ENCODE measurements at regions not wholly inside any gene's neighbourhood (a gene's known extent, or its start where the extent isn't known, plus 50 kb on each side); places are given as distances from the start of the nearest gene placed in this dataset.

- DNase-seq, result no peak
Measured at GRCh38 chr12:89181271-89181920, 170.9 kb downstream of the DUSP6 start.

GRCh38 chr12:89180496-89180895 is 171.8 kb downstream of the DUSP6 start:
- DNase-seq, result no peak

- peak; percentile 4 to 30 for DNase-seq
Measured at GRCh38 chr12:89179983-89180382, 172.3 kb downstream of the DUSP6 start.

- no peak for DNase-seq
Measured at GRCh38 chr12:89179245-89179644, 173.1 kb downstream of the DUSP6 start.

- no peak for DNase-seq
Measured at GRCh38 chr12:89177802-89178395, 174.4 kb downstream of the DUSP6 start.

GRCh38 chr12:89176676-89177075 is 175.6 kb downstream of the DUSP6 start:
- DNase-seq, result no peak

- no peak for DNase-seq
Measured at GRCh38 chr12:89173678-89174077, 178.6 kb downstream of the DUSP6 start.

- DNase-seq, result no peak
Measured at GRCh38 chr12:89173096-89173495, 179.2 kb downstream of the DUSP6 start.

GRCh38 chr12:89172224-89172623 is 180.1 kb downstream of the DUSP6 start:
- DNase-seq, result no peak

GRCh38 chr12:89169321-89169720 is 183.0 kb downstream of the DUSP6 start:
- DNase-seq, result no peak

- no peak for DNase-seq
Measured at GRCh38 chr12:89167986-89168385, 184.3 kb downstream of the DUSP6 start.

- peak in 1 of 2 donors; percentile 39 for DNase-seq
Measured at GRCh38 chr12:89166525-89166934, 185.8 kb downstream of the DUSP6 start.

GRCh38 chr12:89166121-89166520 is 186.2 kb downstream of the DUSP6 start:
- DNase-seq, result no peak

GRCh38 chr12:89165703-89166102 is 186.6 kb downstream of the DUSP6 start:
- no peak for DNase-seq

- no peak for DNase-seq
Measured at GRCh38 chr12:89163918-89164317, 188.4 kb downstream of the DUSP6 start.

- DNase-seq, result peak; percentile 47 to 82
Measured at GRCh38 chr12:89162589-89163261, 189.6 kb downstream of the DUSP6 start.

GRCh38 chr12:89161557-89161956 is 190.7 kb downstream of the DUSP6 start:
- DNase-seq, result no peak

GRCh38 chr12:89160716-89161123 is 191.6 kb downstream of the DUSP6 start:
- peak; percentile 24 to 78 for DNase-seq

- no peak for DNase-seq
Measured at GRCh38 chr12:89157413-89157812, 194.9 kb downstream of the DUSP6 start.

- DNase-seq, result peak in 1 of 2 donors; percentile 12
Measured at GRCh38 chr12:89156862-89157262, 195.4 kb downstream of the DUSP6 start.

GRCh38 chr12:89156340-89156739 is 196.0 kb downstream of the DUSP6 start:
- no peak for DNase-seq

- DNase-seq, result no peak
Measured at GRCh38 chr12:89155826-89156225, 196.5 kb downstream of the DUSP6 start.

GRCh38 chr12:89154743-89155499 is 197.4 kb downstream of the DUSP6 start:
- no peak for DNase-seq

GRCh38 chr12:89153341-89153740 is 199.0 kb downstream of the DUSP6 start:
- no peak for DNase-seq
